A549 (cell line): ENCODE measurements at regions not wholly inside any gene's neighbourhood (a gene's known extent, or its start where the extent isn't known, plus 50 kb on each side); places are given as distances from the start of the nearest gene placed in this dataset.

Source experiments
- CHD4 ChIP-seq: fragments of 200-600 bp; sonication (generic); IDR thresholded peaks from 2 replicates; pipeline ENCODE4 v1.6.1; 2016; ENCODE audit warnings: antibody characterized with exemption, mild to moderate bottlenecking, borderline replicate concordance
- CTCF ChIP-seq: fragments of >200 bp; sonication (Bioruptor Twin); formaldehyde crosslinking; IDR thresholded peaks from 3 replicates; pipeline ENCODE4 v1.5.1; 2016
- RAD21 ChIP-seq, 2 experiments: fragments of >200 bp in 1 of 2; sonication (Bioruptor Twin) in 1 of 2; formaldehyde crosslinking in 1 of 2; IDR thresholded peaks in 1 of 2; conservative IDR thresholded peaks in 1 of 2; 2 replicates in 1 of 2; 3 replicates in 1 of 2; pipeline ENCODE4 v1.6.1; 2012 to 2018; ENCODE audit warnings: inconsistent platforms in 1 of 2
- TF ChIP-seq, protein P1 (sequence below): IDR thresholded peaks from 2 replicates; pipeline ENCODE4 v1.6.1; 2012

DNA sequence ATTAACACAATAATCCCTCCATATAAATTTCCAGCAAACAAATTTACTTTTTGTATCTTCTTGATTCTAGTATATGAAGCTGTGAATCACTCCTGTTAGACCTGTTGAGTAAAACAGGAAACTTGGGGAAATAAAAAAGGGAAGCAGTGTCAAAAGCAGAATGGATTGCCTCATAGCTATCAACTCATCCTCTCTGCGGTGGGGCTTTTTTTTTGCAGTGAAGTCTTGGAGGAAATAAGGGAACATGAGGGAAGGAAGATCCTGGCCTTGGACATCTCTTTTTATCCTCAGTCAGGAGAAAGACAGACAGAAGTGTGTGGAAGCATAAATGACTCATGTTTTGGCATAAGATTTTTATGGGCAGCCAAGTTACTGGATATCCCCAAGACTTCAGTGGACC, 332.5 kb downstream of the TFAP2A start:
- TF ChIP-seq, protein P1, sequence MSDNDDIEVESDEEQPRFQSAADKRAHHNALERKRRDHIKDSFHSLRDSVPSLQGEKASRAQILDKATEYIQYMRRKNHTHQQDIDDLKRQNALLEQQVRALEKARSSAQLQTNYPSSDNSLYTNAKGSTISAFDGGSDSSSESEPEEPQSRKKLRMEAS = no peak
- TF ChIP-seq RAD21 (conservative IDR thresholded peaks at IDR 0.05 in 1 of 2, IDR thresholded peaks at IDR 0.05 in 1 of 2) (no peak), CHD4 (no peak), CTCF (no peak)
